Epidermal melanocyte (primary cell): ENCODE measurements at regions not wholly inside any gene's neighbourhood (a gene's known extent, or its start where the extent isn't known, plus 50 kb on each side); places are given as distances from the start of the nearest gene placed in this dataset.
"Not testable (repeated sequence)": the region's sequence is repeated elsewhere in the genome, so short reads cannot be mapped to it uniquely, and the experiment has no call there.

Experiments used
- DNase-seq: peaks from one replicate; pipeline ENCODE4 v3.0.0; 2011; ENCODE audit warnings: low spot score; ENCODE audit not compliant: insufficient read length

GRCh38 chr12:60235261-60235660 lies 639.4 kb downstream of the SLC16A7 start:
- DNase-seq = no peak

DNA sequence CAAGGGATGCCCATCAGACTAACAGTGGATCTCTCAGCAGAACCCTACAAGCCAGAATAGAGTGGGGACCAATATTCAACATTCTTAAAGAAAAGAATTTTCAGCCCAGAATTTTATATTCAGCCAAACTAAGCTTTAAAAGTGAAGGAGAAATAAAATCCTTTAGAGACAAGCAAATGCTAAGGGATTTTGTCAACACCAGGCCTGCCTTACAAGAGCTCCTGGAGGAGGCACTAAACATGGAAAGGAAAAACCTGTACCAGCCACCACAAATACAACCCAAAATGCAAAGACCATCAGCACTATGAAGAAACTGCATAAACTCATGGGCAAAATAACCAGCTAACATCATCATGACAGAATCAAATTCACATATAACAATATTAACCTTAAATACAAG lies 640.6 kb downstream of the SLC16A7 start:
- DNase-seq = not testable (repeated sequence)

GRCh38 chr12:60240891-60241290 lies 645.1 kb downstream of the SLC16A7 start:
- no peak for DNase-seq

DNA sequence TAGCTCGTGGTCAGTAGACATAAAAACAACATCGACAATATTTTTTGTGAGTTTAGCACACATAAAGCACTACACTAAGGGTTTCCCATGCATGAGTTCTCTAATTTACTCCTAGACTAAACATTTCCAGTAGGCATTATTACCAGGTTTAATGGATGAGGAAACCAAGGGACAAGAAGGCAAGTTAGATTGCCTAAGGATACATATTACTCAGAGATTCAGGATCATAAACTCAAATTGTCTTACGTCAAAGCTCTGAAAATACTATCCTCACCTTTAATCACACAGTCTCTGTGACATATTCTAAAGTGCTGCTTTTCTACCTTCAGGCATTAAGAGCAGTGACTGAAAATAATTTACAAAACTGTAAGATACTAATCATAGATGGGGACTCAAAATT lies 655.3 kb downstream of the SLC16A7 start:
- DNase-seq = no peak

DNA sequence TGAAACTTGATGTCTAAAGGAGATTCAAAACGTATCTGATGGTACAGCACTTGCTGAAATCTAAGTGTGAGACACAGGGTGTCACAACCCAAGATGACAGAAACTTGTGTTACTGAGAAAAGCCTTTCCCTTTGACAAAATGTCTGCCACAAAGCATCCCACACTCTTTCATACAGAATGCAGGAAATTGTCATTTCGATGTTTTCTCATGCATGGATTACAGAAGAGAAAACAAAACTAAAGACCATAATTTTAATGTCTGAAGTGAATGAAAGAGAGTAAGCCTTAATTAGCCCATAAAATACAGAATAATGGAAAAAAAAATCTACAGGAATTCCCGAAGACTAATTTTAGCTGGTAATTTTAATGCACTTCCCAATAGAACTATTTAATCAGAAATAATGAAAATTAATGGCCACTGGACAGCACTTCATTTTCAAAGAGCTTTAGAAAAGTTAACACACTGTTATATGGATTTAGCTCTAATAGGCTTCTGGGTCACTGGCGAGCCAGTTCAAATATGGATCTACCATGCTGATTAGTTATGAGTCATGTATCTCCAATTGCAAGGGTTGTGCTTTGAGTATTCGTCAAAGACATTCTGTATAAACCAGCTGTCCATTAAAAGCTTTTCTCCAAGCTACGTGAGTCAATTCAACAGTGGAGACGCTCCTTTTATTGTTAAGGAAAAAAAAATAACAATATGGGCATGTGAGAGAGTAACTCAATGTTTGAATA lies 656.7 kb downstream of the SLC16A7 start:
- no peak for DNase-seq

DNA sequence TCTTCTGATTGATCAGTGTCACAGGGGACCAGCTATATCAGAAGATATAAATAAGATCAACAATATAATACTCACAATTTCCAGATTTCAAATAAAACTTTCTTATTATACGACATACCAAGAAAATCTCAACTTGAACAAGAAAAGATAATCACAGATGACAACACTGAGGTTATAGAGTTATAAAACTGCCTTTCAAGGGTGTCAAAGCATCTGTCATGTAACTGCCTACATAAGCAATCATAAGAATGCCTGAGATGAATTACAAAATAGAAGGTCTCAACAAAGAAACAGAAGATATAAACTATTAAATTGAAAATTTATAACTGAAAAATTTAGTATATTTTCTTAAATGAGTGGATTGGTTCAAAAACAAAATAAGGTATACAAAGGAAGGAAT lies 659.2 kb downstream of the SLC16A7 start:
- DNase-seq = no peak

DNA sequence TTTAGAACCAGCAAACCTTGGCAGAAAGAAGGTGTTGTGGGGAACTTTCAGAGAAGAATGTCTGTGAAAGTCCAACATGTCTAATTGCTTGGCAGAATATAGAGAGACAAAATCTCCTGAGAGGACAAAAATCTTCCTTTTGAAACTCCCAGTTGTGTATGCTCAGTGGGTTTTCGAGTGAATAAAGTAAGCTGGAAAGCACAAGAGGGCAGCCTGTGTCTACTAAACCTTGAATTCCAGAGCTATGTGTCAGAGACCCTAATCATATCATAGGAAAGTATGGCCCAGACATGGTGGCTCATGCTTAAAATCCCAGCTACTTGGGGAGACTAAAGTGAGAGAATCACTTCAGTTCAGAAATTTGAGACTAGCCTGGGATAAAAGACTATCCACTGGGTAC lies 661.2 kb downstream of the SLC16A7 start:
- no peak for DNase-seq

- DNase-seq = no peak
These were observed 663.4 kb downstream of the SLC16A7 start for GRCh38 chr12:60259225-60259624.

GRCh38 chr12:60262378-60262777 lies 666.5 kb downstream of the SLC16A7 start:
- DNase-seq = no peak

- no peak for DNase-seq
These were observed 667.3 kb downstream of the SLC16A7 start for GRCh38 chr12:60263161-60263560.

- no peak for DNase-seq
These were observed 668.1 kb downstream of the SLC16A7 start for GRCh38 chr12:60263836-60264493.

- DNase-seq = no peak
These were observed 669.9 kb downstream of the SLC16A7 start for GRCh38 chr12:60265741-60266140.

- no peak for DNase-seq
These were observed 670.6 kb downstream of the SLC16A7 start for GRCh38 chr12:60266381-60266852.

DNA sequence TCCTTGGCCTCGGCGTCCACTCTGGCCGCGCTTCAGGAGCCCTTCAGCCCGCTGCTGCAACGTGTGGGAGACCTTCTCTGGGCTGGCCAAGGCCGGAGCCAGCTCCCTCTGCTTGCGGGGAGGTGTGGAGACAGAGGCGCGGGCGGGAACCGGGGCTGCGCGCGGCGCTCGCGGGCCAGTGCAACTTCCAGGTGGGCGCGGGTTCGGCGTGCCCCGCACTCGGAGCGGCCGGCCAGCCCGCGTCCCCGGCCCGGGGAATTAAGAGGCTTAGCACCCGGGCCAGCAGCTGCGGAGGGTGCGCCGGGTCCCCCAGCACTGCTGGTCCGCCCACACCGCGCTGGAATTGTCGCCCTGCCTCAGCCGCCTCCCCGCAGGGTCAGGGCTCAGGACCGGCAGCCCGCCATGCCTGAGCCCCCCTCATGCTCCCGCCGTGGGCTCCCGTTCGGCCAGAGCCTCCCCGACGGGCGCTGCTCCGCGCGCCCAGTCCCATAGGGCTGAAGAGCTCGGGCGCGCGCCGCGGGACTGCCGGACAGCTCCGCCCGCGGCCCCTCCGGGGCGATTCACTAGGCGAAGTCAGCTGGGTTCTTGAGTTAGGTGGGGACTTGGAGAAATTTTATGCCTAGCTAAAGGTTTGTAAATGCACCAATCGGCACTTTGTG lies 673.9 kb downstream of the SLC16A7 start:
- no peak for DNase-seq

DNA sequence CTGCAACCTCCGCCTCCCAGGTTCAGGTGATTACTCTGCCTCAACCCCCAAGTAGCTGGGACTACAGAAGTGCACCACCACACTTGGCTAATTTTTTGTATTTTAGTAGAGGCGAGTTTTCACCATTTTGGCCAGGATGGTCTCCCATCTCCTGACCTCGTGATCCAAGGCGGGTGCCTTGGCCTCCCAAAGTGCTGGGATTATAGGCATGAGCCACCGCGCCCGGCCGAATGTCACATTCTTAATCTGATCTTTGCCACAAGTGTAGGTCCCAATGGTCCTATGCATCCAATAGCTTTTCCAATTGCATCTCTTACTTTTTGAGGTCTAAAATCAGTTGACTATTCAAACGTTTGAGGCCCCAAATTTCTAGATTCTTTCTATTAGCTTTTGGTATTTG lies 676.0 kb downstream of the SLC16A7 start:
- DNase-seq = no peak

GRCh38 chr12:60278209-60278608 lies 682.4 kb downstream of the SLC16A7 start:
- no peak for DNase-seq

GRCh38 chr12:60279221-60279620 lies 683.4 kb downstream of the SLC16A7 start:
- no peak for DNase-seq

- no peak for DNase-seq
These were observed 685.7 kb downstream of the SLC16A7 start for GRCh38 chr12:60281522-60281921.

GRCh38 chr12:60290532-60290931 lies 694.7 kb downstream of the SLC16A7 start:
- DNase-seq = no peak

DNA sequence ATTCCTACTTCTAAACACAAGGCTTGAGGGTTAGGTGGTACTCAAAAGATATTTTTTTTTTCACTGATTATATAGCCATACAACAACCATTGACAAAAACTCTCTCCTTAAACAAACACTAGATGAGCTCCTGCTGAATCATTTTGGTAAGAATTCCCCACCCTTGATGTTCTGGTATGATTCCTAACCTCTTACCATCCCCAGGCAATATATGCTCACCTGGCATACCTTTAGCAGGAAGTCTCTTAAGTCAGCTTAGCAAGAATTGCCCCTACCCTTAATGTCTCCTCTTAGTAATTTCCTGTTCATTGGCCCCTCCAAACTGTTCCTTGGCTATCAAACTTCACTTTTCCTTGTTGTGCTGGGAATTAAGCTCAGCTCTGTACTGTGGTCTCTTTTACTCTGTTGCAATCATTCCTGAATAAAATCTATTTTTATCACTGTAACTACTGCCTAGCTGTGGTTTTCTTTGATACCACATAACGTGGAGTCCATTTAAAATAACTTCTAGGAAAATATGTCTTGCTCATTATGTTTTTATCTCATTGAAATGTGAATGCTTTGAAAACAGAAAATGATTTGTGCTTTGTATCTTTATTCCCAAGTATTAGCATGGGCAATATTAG lies 712.6 kb downstream of the SLC16A7 start:
- DNase-seq = no peak

DNA sequence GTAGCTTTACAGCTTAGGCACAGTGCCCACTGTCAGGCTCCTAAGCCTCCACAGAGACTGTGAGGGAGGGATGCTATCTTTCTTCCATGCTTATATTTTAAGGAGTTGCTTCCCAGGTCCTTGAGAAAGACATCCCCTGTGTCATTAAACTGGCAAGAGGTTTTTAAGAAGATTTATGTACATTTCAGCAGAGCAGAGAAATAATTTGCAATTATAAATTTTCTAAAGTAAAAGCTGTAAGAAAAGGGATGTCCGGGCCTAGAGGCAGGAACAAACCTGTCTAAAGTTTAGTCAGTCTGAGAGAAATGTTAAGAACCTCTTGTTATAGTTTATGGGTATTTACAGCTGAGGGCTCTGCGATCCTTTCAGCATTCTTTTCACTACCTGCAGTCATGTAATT lies 716.1 kb downstream of the SLC16A7 start:
- DNase-seq = no peak

GRCh38 chr12:60317361-60317760 lies 721.5 kb downstream of the SLC16A7 start:
- no peak for DNase-seq
